Body of pancreas (tissue), 4 donors: ENCODE measurements at regions not wholly inside any gene's neighbourhood (a gene's known extent, or its start where the extent isn't known, plus 50 kb on each side); places are given as distances from the start of the nearest gene placed in this dataset.

Source experiments
- ATAC-seq: fragments of 150-250 bp; one replicate; pipeline ENCODE4 v1.9.1; 2016
- DNase-seq, 4 donors: peaks; one replicate each; pipeline ENCODE4 v3.0.0-alpha.2; 2019
- H3K27ac ChIP-seq, 4 donors: fragments of 200-600 bp; sonication (generic); 1 replicate in 3 of 4; 2 replicates in 1 of 4; pipeline versions ENCODE4 v1.5.1 to v1.6.1; 2016 to 2019; ENCODE audit warnings: mild to moderate bottlenecking in 1 of 4, mixed read lengths in 1 of 4, moderate library complexity in 1 of 4
- H3K27me3 ChIP-seq, 2 donors: fragments of 200-600 bp; sonication (generic); one replicate each; pipeline ENCODE4 v1.6.0; 2016; ENCODE audit warnings: mild to moderate bottlenecking in 1 of 2
- H3K36me3 ChIP-seq, 2 donors: fragments of 200-600 bp; sonication (generic); replicated peaks in 1 of 2; 2 replicates each; pipeline ENCODE4 v1.5.1; 2016; ENCODE audit warnings: low read depth in 2 of 2; ENCODE audit not compliant: insufficient read depth in 1 of 2
- H3K4me1 ChIP-seq: fragments of 200-600 bp; sonication (generic); one replicate; pipeline ENCODE4 v1.6.0; 2016
- H3K4me3 ChIP-seq, 2 donors: fragments of 200-600 bp; sonication (generic); 1 replicate in 1 of 2; 2 replicates in 1 of 2; pipeline ENCODE4 v1.5.1; 2016 to 2019
- H3K9me3 ChIP-seq, 3 donors: fragments of 200-600 bp; sonication (generic); 1 replicate in 2 of 3; 2 replicates in 1 of 3; pipeline ENCODE4 v1.5.1; 2016
- CTCF ChIP-seq, 7 experiments: fragments of 450-650 bp in 4 of 7; fragments of 200-600 bp in 3 of 7; sonication (generic) in 3 of 7; IDR thresholded peaks; one replicate each; pipeline ENCODE4 v1.5.1; 2016 to 2019; ENCODE audit warnings: antibody characterized with exemption in 7 of 7
- POLR2A ChIP-seq, 3 donors: fragments of 450-650 bp; IDR thresholded peaks; one replicate each; pipeline ENCODE4 v1.6.1; 2016; ENCODE audit warnings: antibody characterized with exemption in 3 of 3, mild to moderate bottlenecking in 2 of 3
- WGBS, 2 donors: methylation state at CpG; one replicate each; pipeline ENCODE4 v1.1.5; 2017; 5-methylcytosine and 5-hydroxymethylcytosine counted together
- intact Hi-C: fragments of 100-400 bp; cut with DNase I; formaldehyde crosslinking; loops from one replicate; pipeline ENCODE4 v1.15.1; 2023

GRCh38 chr6:9409126-9409525 lies 973.8 kb upstream of the SLC35B3 start:
- TF ChIP-seq CTCF (IDR thresholded peaks at IDR 0.05) (no peak), POLR2A (IDR thresholded peaks at IDR 0.05) (no peak)
- peaks cover 17% of the 10 kb centered on the region for H3K4me1 ChIP-seq
- H3K27me3 ChIP-seq: no peaks in the 10 kb centered on the region
- H3K9me3 ChIP-seq: no peaks in the 10 kb centered on the region
- H3K27ac ChIP-seq: no peak overlapping the region
- ATAC-seq (no peak), DNase-seq (no peak)
- no peak overlapping the region for H3K4me3 ChIP-seq
- intact Hi-C loops: no loop called here
- no peaks in the 10 kb centered on the region for H3K36me3 ChIP-seq
- WGBS, 2 donors: 85% methylated on average over 2 of the region's 2 CpGs

GRCh38 chr6:9408402-9409117 lies 973.2 kb upstream of the SLC35B3 start:
- ATAC-seq: peak; percentile 38
- no peaks in the 10 kb centered on the region for H3K9me3 ChIP-seq
- H3K27me3 ChIP-seq: no peaks in the 10 kb centered on the region
- H3K4me3 ChIP-seq: no peak overlapping the region
- DNase-seq: no peak
- H3K27ac ChIP-seq: no peak overlapping the region
- TF ChIP-seq CTCF (IDR thresholded peaks at IDR 0.05) (no peak), POLR2A (IDR thresholded peaks at IDR 0.05) (no peak)
- no peaks in the 10 kb centered on the region for H3K36me3 ChIP-seq
- intact Hi-C loops: no loop called here
- WGBS, 2 donors: 78 to 88% methylated on average over 2 of the region's 2 CpGs
- H3K4me1 ChIP-seq: peaks cover 22% of the 10 kb centered on the region

- H3K4me1 ChIP-seq: peaks cover 24% of the 10 kb centered on the region
- H3K36me3 ChIP-seq: no peaks in the 10 kb centered on the region
- no peaks in the 10 kb centered on the region for H3K9me3 ChIP-seq
- TF ChIP-seq CTCF (IDR thresholded peaks at IDR 0.05) (no peak), POLR2A (IDR thresholded peaks at IDR 0.05) (no peak)
- H3K27me3 ChIP-seq: no peaks in the 10 kb centered on the region
- no peak overlapping the region for H3K4me3 ChIP-seq
- DNase-seq (no peak), ATAC-seq (no peak)
- no peak overlapping the region for H3K27ac ChIP-seq
- intact Hi-C loops: no loop called here
- WGBS, 2 donors: 73 to 79% methylated on average over 7 of the region's 7 CpGs
These were observed 970.5 kb upstream of the SLC35B3 start for GRCh38 chr6:9405825-9406224.

DNA sequence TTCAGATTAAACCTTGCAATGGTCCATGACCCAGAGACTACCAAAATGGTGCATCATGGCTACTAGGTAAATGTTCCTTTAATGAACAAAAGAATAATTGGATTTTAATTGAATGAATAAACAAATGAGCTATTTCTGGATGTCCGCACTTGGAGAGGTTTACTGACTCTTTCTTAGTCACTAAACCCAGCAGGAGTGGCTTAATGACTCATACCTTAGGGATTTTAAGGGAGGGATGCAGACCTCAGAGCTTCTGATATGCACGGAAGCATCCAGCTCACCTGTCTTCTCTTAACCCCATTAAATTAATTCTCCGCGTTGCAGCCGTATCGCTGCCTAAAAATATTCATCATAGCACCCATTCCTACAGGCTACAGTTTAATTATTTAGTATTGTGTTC lies 970.0 kb upstream of the SLC35B3 start:
- no peaks in the 10 kb centered on the region for H3K27me3 ChIP-seq
- no peak for TF ChIP-seq POLR2A (IDR thresholded peaks at IDR 0.05)
- no peak for TF ChIP-seq CTCF (IDR thresholded peaks at IDR 0.05)
- H3K9me3 ChIP-seq: no peaks in the 10 kb centered on the region
- peaks cover 28% of the 10 kb centered on the region for H3K4me1 ChIP-seq
- no peak overlapping the region for H3K27ac ChIP-seq
- intact Hi-C loops: no loop called here
- DNase-seq (no peak), ATAC-seq (no peak)
- no peaks in the 10 kb centered on the region for H3K36me3 ChIP-seq
- WGBS, 2 donors: 87% methylated on average over 6 of the region's 6 CpGs
- H3K4me3 ChIP-seq: no peak overlapping the region
